Heart left ventricle (tissue), 13 donors: ENCODE measurements at regions not wholly inside any gene's neighbourhood (a gene's known extent, or its start where the extent isn't known, plus 50 kb on each side); places are given as distances from the start of the nearest gene placed in this dataset.

Experiments
- CTCF ChIP-seq, 12 donors: fragments of 200-600 bp; sonication (generic) in 4 of 12; IDR thresholded peaks; one replicate each; pipeline versions ENCODE4 v1.5.0 to v1.8.0; 2018 to 2022; ENCODE audit warnings: antibody characterized with exemption in 12 of 12, mild to moderate bottlenecking in 5 of 12
- POLR2A ChIP-seq, 2 donors: fragments of 450-650 bp; IDR thresholded peaks; one replicate each; pipeline ENCODE4 v1.6.1; 2017; ENCODE audit warnings: antibody characterized with exemption in 2 of 2, mild to moderate bottlenecking in 2 of 2, moderate library complexity in 2 of 2
- donor health status: ischemic (EF 13 %, LVEDD 7.1; RV severe dilation, severe dysfunction).
- donor health status: DM: no; HTN: yes; CAD: no.
- donor health status: DM: no; HTN: no; CAD: no.
- donor health status: ischemic (EF 25% LVEDD 6.9; RV normal size, moderate dysfunction).
- donor health status: ischemic (EF 25% LVEDD 5.7; RV mildly dilated, moderate dysfunction).
- donor health status: ischemic (EF 35%, LVEDD 5.7; RV mildly dilated, moderate dysfunction).
- donor health status: nonischemic (EF 11% LVEDD 7.7; RV severe dilation, severe dysfunction).
- donor health status: DM: yes; HTN: yes; CAD: no.
- donor health status: PGD.
- donor health status: ischemic (EF 29% LVEDD 5.4; RV normal size, mild dysfunction).
- donor health status: nonischemic (EF 23%, LVEDD 6.1; RV moderate dilation, normal function).

- TF ChIP-seq POLR2A (IDR thresholded peaks at IDR 0.05) (no peak), CTCF (IDR thresholded peaks at IDR 0.05) (no peak)
These were observed 235.7 kb downstream of the EMX2 start for GRCh38 chr10:117778241-117778640.
